Body of pancreas (tissue), 4 donors: ENCODE measurements at regions not wholly inside any gene's neighbourhood (a gene's known extent, or its start where the extent isn't known, plus 50 kb on each side); places are given as distances from the start of the nearest gene placed in this dataset.

Experiments used
- ATAC-seq: fragments of 150-250 bp; one replicate; pipeline ENCODE4 v1.9.1; 2016
- DNase-seq, 4 donors: peaks; one replicate each; pipeline ENCODE4 v3.0.0-alpha.2; 2019
- H3K27ac ChIP-seq, 4 donors: fragments of 200-600 bp; sonication (generic); 1 replicate in 3 of 4; 2 replicates in 1 of 4; pipeline versions ENCODE4 v1.5.1 to v1.6.1; 2016 to 2019; ENCODE audit warnings: mild to moderate bottlenecking in 1 of 4, mixed read lengths in 1 of 4, moderate library complexity in 1 of 4
- H3K27me3 ChIP-seq, 2 donors: fragments of 200-600 bp; sonication (generic); one replicate each; pipeline ENCODE4 v1.6.0; 2016; ENCODE audit warnings: mild to moderate bottlenecking in 1 of 2
- H3K36me3 ChIP-seq, 2 donors: fragments of 200-600 bp; sonication (generic); replicated peaks in 1 of 2; 2 replicates each; pipeline ENCODE4 v1.5.1; 2016; ENCODE audit warnings: low read depth in 2 of 2; ENCODE audit not compliant: insufficient read depth in 1 of 2
- H3K4me1 ChIP-seq: fragments of 200-600 bp; sonication (generic); one replicate; pipeline ENCODE4 v1.6.0; 2016
- H3K4me3 ChIP-seq, 2 donors: fragments of 200-600 bp; sonication (generic); 1 replicate in 1 of 2; 2 replicates in 1 of 2; pipeline ENCODE4 v1.5.1; 2016 to 2019
- H3K9me3 ChIP-seq, 3 donors: fragments of 200-600 bp; sonication (generic); 1 replicate in 2 of 3; 2 replicates in 1 of 3; pipeline ENCODE4 v1.5.1; 2016
- POLR2A ChIP-seq, 3 donors: fragments of 450-650 bp; IDR thresholded peaks; one replicate each; pipeline ENCODE4 v1.6.1; 2016; ENCODE audit warnings: antibody characterized with exemption in 3 of 3, mild to moderate bottlenecking in 2 of 3
- WGBS, 2 donors: methylation state at CpG; one replicate each; pipeline ENCODE4 v1.1.5; 2017; 5-methylcytosine and 5-hydroxymethylcytosine counted together
- intact Hi-C: fragments of 100-400 bp; cut with DNase I; formaldehyde crosslinking; loops from one replicate; pipeline ENCODE4 v1.15.1; 2023
- TF ChIP-seq, protein P1 (sequence below), 7 experiments: fragments of 450-650 bp in 4 of 7; fragments of 200-600 bp in 3 of 7; sonication (generic) in 3 of 7; IDR thresholded peaks; one replicate each; pipeline ENCODE4 v1.5.1; 2016 to 2019; ENCODE audit warnings: antibody characterized with exemption in 7 of 7

DNA sequence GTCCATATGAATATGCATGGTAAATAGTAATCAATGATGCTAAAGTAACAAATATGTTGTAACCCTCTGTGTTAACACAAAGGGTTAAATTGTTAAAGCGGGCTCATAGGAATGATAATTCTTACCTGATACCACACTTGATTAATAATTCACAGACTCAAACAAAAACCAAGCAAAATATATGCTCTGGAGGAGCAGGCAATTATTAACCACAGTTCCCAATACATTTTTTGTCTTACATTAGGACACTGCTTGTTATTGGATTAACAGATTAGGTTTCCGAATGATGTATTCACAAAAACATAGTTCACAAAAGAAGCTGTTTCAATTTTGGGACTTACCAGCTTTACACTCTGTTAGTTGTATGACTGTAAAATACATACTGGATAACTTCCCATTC lies 300.9 kb upstream of the LRRTM4 start:
- no peak for ATAC-seq
- intact Hi-C loops, result no loop called here
- no peak overlapping the region for H3K27ac ChIP-seq
- TF ChIP-seq, protein P1, sequence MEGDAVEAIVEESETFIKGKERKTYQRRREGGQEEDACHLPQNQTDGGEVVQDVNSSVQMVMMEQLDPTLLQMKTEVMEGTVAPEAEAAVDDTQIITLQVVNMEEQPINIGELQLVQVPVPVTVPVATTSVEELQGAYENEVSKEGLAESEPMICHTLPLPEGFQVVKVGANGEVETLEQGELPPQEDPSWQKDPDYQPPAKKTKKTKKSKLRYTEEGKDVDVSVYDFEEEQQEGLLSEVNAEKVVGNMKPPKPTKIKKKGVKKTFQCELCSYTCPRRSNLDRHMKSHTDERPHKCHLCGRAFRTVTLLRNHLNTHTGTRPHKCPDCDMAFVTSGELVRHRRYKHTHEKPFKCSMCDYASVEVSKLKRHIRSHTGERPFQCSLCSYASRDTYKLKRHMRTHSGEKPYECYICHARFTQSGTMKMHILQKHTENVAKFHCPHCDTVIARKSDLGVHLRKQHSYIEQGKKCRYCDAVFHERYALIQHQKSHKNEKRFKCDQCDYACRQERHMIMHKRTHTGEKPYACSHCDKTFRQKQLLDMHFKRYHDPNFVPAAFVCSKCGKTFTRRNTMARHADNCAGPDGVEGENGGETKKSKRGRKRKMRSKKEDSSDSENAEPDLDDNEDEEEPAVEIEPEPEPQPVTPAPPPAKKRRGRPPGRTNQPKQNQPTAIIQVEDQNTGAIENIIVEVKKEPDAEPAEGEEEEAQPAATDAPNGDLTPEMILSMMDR (IDR thresholded peaks at IDR 0.05), result no peak
- TF ChIP-seq POLR2A (IDR thresholded peaks at IDR 0.05), result no peak
- no peak overlapping the region for H3K4me3 ChIP-seq
- WGBS, 2 donors, result 10 to 17% methylated on average over 2 of the region's 2 CpGs
- no peak for DNase-seq
- no peaks in the 10 kb centered on the region for H3K4me1 ChIP-seq
- H3K9me3 ChIP-seq, result no peaks in the 10 kb centered on the region
- no peaks in the 10 kb centered on the region for H3K36me3 ChIP-seq
- no peaks in the 10 kb centered on the region for H3K27me3 ChIP-seq

DNA sequence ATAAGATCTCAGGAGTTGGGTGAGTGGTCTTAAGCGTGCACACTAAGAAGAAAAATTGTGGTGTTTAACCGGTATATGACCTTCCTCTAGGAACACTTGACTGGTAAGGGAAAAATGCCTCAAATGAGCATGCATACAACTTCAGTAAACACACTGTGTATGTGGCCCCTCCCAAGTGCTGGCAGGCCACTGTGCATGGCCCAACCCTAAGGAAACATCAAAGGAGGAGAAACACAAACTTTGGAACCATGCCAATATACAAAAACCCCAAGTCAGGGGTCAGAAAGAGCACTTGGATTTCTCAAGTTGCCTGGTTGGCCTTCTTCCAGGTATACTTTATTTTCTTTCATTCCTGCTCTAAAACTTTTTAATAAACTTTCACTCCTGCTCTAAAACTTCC lies 308.9 kb upstream of the LRRTM4 start:
- ATAC-seq, result no peak
- Histone ChIP-seq H3K27me3 (no peaks in the 10 kb centered on the region), H3K36me3 (no peaks in the 10 kb centered on the region), H3K4me3 (no peak overlapping the region), H3K27ac (no peak overlapping the region), H3K9me3 (no peaks in the 10 kb centered on the region), H3K4me1 (no peaks in the 10 kb centered on the region)
- DNase-seq, result no peak
- intact Hi-C loops, result no loop called here
- TF ChIP-seq, protein P1 (IDR thresholded peaks at IDR 0.05), result no peak
- no peak for TF ChIP-seq POLR2A (IDR thresholded peaks at IDR 0.05)
- WGBS, 2 donors, result 54 to 66% methylated on average over 2 of the region's 2 CpGs

DNA sequence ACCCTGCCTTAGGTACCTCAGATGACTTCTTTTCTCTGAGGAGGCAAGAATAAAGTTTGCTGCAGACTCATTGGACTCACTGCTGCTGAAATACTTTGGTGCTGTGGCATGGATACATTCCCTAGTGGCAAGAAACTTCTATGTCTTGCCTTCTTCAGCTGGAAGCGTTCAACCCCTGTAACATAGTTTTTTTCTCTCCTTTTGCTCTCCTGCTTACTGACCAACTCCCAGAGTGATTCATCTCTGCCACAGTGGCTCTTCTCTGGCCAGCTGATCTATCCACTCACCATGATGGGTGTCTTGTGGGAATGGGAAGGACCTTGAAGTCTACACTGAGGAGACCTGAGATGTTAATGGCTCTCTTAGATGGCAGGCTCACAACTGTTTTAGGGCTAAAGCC lies 309.3 kb upstream of the LRRTM4 start:
- DNase-seq (no peak), ATAC-seq (no peak)
- Histone ChIP-seq H3K36me3 (no peaks in the 10 kb centered on the region), H3K4me3 (no peak overlapping the region), H3K9me3 (no peaks in the 10 kb centered on the region), H3K4me1 (no peaks in the 10 kb centered on the region), H3K27me3 (no peaks in the 10 kb centered on the region), H3K27ac (no peak overlapping the region)
- intact Hi-C loops, result no loop called here
- no peak for TF ChIP-seq POLR2A (IDR thresholded peaks at IDR 0.05)
- TF ChIP-seq, protein P1 (IDR thresholded peaks at IDR 0.05), result no peak
- 54 to 77% methylated on average over 1 of the region's 1 CpG for WGBS, 2 donors

DNA sequence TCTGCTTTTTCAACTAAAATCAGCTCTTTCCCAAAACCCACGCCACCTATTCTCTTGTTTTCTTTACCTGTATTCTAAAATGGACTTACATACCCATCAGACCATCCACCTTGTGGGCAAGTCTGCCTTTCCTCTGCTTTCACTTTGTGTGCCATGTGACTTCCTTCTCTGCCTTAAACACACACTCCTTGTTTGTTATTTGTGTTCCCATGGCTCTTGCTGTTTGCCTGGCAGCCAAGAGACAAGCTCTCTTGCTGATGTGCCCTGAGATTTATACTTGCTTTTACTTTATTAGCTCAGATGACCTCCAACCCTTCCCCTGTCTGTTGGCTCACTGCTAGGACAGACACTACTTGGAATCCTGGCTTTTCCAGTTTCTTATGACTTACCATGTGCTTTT lies 309.7 kb upstream of the LRRTM4 start:
- 0 to 47% methylated on average over 1 of the region's 1 CpG for WGBS, 2 donors
- H3K4me3 ChIP-seq, result no peak overlapping the region
- TF ChIP-seq, protein P1 (IDR thresholded peaks at IDR 0.05), result no peak
- TF ChIP-seq POLR2A (IDR thresholded peaks at IDR 0.05), result no peak
- intact Hi-C loops, result no loop called here
- H3K36me3 ChIP-seq, result no peaks in the 10 kb centered on the region
- no peaks in the 10 kb centered on the region for H3K27me3 ChIP-seq
- no peak overlapping the region for H3K27ac ChIP-seq
- ATAC-seq (no peak), DNase-seq (no peak)
- H3K9me3 ChIP-seq, result no peaks in the 10 kb centered on the region
- no peaks in the 10 kb centered on the region for H3K4me1 ChIP-seq

DNA sequence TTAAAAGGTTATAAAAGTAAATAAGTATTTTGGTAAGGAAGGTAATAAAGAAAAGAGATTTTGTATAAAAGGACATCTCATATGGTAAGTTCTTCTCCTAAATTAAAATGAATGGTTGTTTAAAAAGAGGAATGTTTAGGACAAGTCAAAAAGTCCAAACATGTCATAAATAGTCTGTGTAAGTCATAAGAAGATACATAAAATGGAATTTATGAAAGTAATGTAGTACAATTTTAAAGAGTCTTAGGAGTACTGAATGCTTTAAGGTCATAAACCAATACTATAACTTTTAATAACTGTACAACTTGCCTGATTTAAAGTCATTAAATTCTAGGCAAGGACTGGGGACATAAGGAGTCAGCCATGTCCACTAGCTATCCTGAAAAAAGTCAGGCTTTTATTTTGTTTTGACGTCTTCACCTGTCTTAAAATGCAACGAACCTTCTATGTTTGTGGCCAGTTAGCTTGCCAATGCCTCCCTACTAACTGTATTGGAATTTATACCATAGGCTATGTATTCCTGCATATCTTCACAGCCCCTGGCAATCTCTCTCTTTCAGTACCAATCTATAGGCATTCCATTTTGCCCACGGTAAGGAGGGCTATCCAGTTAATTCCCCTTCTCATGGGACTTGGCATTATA lies 312.3 kb upstream of the LRRTM4 start:
- no peaks in the 10 kb centered on the region for H3K9me3 ChIP-seq
- H3K4me1 ChIP-seq, result no peaks in the 10 kb centered on the region
- H3K36me3 ChIP-seq, result no peaks in the 10 kb centered on the region
- DNase-seq (no peak), ATAC-seq (no peak)
- no peak overlapping the region for H3K4me3 ChIP-seq
- intact Hi-C loops, result no loop called here
- no peak for TF ChIP-seq POLR2A (IDR thresholded peaks at IDR 0.05)
- TF ChIP-seq, protein P1 (IDR thresholded peaks at IDR 0.05), result no peak
- WGBS, 2 donors, result 78 to 83% methylated on average over 3 of the region's 3 CpGs
- no peak overlapping the region for H3K27ac ChIP-seq
- H3K27me3 ChIP-seq, result no peaks in the 10 kb centered on the region
